GM21786 (cell line): ENCODE measurements at regions not wholly inside any gene's neighbourhood (a gene's known extent, or its start where the extent isn't known, plus 50 kb on each side); places are given as distances from the start of the nearest gene placed in this dataset.

Experiments used
- ATAC-seq: cut with Tn5 transposase; IDR thresholded peaks from one replicate; pipeline ENCODE4 v1.9.1; 2021; ENCODE audit not compliant: unreplicated experiment

DNA sequence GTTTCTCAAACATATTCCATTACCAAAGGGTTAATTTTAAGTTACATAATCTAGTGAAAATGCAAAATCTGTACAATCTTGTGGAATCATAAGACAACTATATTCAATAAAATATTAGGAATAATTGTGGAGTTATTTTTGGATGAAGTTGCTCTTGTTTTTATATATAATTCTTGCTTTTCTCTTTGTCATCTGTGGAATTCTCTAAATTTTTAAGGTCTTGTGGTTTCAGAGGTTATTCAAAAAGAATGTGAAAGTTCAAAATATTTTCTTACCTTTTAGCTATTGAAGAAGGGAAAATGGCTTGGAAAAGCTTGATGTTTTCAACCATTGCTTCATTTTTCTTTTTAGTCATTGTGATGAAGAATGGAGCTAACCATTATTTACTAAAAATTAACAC lies 552.1 kb downstream of the TFEC start:
- ATAC-seq = no peak

- no peak for ATAC-seq
These were observed 553.3 kb downstream of the TFEC start for GRCh38 chr7:115477193-115477651.

GRCh38 chr7:115476671-115477181 lies 553.8 kb downstream of the TFEC start:
- ATAC-seq = no peak

DNA sequence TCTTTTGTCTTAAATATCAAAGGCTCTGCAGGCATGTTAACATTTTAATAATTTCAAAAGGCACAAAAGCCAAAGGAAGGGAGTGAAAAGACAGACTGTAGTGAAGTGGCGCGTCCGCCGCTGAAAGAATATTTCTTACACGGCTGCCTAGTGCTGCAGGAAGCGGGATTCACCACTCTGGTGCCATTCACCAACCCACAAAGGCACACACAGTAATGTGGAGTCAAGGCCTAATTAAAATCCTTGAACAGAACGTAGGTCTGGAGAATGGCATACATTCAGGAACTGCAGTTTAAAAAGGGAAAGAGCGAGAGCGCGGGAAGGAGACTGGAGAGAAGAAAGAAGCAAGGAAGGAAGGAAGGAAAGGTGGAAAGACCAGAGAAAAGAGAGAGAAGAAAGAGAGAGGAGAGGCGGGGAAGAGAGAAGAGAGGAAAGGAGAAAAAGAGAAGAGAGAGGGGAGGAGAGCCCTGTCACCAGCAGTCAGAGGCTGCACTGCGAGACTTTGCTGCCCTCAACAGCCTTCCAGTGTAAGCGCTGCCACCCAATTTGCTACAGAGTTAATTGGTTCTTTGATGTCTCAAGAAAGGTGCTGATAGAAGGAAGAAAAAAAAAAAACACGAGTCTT lies 554.0 kb downstream of the MDFIC start:
- ATAC-seq = no peak

DNA sequence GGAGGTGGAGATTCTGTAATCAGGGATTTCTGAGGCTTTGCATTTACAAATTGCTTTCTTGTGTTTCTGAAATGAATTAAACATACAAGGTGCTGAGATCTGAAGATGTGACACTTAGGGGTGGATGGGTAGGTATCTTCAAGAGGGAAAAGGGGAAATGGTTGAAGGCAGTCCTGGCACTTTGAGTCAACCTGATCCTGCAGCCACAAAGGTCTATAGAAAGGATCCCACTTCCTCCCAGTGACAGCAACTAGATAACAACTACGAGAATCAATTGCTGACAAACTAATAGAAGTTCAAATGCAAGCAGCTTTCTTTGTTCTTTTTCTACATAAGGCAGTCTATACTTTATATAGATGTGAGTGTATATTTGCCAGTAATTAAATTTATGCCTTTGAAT lies 553.3 kb downstream of the MDFIC start:
- no peak for ATAC-seq

DNA sequence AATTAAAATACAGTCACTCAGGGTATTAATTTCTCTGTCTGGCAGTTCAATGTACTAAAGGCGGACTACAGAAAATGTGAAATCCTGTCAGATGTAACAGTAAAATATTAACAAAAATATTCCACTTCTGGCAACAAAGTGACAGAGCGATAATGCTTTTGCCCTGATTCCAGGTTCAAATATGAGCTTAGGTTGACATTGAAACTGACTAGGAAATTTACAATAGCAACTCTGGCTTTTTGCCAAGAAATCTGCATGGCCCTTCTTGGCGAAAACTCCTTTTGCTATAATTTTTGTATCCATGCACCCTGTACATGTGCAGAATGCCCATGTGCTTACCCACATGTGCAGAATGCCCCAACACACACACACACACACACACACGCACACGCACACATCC lies 552.2 kb downstream of the MDFIC start:
- no peak for ATAC-seq

- no peak for ATAC-seq
These were observed 550.0 kb downstream of the MDFIC start for GRCh38 chr7:115471891-115472290.

DNA sequence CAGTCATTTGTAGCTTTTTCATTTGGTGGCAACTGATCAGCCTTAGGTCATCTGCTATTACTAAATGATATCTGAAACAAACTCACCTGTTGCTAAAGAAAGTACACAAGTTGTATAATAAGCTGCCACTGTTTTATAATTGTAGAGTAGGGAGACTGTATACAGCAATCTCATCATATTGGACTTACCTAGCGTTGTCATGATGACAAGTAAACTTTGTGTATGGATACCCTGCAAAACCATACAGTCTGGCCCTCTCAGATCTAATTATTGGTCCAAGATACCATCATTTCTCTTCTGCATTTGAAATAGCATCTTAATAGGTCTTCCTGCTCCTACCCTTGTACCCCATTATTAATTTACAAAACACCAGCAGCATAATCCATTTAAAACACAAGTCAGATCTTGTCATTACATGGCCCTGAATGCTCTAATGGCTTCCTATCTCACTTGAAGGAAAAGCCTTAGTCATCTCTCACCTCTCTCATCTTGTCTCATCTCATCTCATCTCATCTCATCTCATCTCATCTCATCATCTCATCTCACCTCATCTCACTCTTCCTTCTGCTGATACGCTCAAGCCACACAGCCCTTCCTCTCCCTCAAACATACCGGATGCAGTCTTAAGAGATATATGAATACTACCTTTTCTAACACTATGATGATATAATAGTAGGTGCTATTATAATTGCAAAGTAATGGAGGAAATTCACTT lies 540.6 kb downstream of the MDFIC start:
- no peak for ATAC-seq

DNA sequence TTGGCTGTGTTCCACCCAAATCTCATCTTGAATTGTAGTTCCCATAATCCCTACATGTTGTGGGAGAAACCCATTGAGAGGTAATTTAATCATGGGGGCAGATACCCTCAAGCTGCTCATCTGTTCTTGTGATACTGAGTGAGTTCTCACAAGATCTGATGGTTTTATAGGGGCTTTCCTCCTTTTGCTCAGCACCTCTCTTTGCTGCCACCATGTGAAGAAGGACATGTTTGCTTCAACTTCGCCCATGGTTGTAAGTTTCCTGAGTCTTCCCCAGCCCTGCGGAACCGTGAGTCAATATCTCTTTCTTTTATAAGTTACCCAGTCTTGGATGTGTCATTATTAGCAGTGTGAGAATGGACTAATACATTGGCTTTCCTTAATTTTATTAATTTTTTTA lies 527.8 kb downstream of the MDFIC start:
- ATAC-seq = no peak

DNA sequence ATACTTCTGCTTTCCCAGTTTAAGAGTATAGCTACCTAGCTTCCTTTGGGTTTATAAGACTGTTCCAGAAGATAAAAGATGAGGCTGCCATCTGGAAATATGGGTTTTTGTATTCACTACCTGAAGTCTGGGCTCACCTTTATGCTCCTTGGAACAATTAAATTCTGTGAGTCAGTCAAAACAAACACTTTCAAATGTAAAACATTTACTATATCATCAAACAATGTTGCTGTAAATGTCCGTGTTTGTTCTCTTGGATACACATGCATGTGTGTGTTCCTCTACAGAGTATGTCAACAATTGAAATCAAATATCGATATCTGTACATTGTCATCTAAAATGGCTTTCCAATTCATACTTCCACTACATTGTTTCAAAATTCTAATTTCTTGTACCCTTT lies 525.6 kb downstream of the MDFIC start:
- no peak for ATAC-seq

GRCh38 chr7:115441033-115441432 lies 519.1 kb downstream of the MDFIC start:
- ATAC-seq = no peak

GRCh38 chr7:115435178-115435577 lies 513.3 kb downstream of the MDFIC start:
- peak; percentile 83 for ATAC-seq

DNA sequence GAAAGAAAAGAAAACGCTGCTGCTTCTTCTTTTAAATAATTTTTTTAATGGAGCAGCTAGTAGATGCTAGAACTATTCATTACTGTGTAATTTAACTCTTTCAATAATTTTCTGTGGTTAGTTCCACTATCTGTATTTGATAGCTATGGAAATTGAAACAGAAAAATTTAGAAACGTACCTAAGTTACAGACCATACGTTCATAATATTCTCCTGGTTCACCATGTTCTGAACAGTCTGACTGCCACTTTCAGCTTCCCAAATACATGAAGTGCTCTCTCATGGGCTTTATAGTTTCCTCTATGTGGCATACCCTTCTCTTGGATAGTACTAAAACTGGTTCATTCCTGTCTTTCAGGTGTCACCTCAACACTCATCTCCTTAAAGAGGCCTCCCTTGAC lies 508.0 kb downstream of the MDFIC start:
- ATAC-seq = no peak

DNA sequence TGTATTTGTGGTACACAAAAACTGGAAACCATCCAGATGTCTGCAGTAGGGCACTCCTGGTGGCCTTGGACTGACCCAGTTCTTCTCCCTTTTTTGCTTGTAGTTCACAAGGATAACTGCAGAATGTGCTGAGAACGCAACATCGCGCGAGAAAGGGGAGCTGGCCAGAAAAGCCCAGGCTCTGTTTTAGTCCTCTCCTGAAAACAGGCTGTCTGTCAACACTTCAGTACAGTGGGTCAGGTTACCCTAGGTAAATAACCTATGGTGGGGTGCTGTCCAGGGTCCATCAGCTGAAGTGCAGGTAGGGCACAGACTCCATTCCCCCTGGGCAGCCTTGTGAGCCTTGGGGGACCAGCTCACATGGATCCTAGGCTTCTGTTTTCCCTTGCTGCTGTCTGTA lies 495.8 kb downstream of the MDFIC start:
- ATAC-seq = no peak

DNA sequence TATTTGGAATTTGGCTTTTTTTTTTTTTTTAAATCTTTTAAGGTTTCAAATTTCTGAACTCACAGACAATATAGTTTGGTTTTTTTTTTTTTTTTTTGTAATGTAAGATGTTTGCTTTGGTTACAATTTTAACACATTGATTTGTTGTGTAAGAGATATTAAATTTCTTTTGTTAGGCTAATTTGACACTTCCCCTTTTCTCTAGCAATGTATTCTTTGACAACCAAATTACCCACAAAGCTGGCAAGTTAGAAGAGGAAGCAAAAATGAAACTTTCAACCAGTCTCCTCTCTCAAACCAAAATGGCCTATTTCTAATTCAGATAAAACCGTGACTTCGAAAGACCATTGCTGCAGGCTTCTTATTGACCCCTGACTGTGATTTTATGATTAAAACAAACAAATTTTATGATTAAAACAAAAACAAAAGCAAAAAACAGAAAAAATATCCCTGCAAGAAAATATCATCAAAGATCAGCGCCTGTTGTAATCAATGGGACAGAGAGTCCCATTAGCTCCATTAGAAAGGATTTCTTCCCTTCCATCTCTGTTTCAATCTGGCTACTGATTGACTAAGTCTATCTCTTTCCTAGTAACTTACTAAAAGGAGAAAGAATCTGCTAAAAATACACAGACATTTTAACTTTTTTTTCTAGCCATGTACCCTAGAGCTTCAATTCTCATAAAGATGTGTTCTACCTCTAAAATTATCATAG lies 489.2 kb downstream of the MDFIC start:
- ATAC-seq = peak; percentile 94

DNA sequence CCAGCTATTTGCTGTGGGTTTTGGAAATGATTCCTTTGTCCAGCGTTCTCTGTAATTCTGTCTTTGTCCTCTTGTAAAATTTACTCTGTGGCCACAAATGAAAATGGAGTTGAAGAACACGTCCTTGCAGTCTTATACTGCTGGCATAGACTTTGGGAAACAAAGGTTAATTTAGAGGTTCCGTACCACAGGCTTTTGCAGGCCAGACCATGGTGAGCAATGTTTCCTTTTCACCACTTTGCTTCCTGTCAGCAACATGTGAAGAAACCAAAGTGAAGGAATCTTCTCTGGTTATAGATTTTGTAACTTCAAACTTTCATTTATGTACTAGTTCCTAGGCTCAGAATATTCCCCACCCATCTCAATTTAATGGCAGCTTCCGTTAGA lies 488.5 kb downstream of the MDFIC start:
- peak; percentile 6 for ATAC-seq

DNA sequence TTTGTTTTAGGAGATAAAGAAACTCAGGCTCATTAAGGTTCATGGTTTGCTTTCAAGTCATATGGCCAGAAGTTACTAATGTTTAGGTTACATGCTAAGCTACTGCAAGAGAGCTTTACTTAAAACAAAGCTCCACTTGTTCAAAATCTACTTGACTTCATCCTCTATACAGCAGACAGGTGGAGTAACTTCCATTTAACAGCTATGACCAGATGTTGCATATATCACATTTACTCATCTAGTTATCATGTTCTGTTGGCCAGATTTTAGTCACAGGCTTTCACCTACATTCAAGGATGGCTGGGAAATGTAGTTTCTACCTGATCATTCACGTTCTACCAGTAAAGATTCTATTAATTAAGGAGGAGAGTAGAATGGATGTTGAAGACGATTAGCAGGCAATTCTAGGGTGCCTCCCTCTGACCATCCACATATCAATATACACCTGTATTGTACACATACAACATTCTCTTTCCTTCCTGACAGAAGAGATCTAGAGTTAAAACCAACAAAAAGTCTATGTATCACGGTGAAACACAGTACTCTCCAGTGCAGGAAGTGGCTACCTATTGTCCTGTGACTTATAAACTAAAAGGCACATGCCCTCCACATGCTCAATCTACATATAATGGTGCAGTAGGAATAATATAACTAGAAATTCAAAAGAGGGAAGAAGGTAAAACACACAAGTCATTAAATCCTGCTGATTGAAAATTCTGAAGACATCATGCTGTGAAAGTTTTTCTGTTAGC lies 488.0 kb downstream of the MDFIC start:
- ATAC-seq = no peak

- ATAC-seq = no peak
These were observed 484.3 kb downstream of the MDFIC start for GRCh38 chr7:115406219-115406618.

- ATAC-seq = no peak
These were observed 465.2 kb downstream of the MDFIC start for GRCh38 chr7:115387137-115387536.

DNA sequence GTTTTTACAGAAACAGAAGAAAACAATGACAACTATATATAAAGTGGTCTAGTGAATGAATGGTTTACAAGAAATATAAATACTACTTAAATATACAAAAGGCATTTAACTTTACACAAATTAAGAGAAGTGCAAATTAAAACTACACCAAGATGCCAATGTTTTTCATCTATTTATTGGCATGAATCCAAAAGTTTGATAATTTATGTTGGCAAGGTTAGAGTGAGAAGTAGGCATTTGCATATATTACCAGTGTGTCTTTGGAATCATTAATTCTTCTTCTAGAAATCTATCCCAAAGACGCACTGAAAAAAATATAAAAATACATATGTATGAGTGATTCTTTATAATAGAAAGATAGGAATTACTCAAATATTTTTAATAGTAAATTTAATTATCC lies 457.4 kb downstream of the MDFIC start:
- no peak for ATAC-seq

DNA sequence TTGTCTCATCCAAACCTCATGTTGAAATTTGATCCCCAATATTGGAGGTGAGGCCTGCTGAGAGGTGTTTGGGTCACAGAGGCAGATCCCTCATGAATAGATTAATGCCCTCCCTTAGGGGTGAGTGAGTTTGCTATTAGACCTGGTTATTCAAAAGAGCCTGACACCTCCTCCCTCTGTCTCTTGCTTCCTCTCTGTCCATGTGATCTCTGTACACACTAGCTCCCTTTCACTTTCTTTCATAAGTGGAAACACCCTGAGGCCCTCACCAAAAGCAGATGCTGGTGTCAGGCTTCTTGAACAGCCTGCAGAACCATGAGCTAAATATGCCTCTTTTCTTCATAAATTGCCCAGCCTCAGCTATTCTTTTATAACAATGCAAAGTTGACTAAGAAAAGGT lies 447.1 kb downstream of the MDFIC start:
- ATAC-seq = no peak
